Spleen (tissue), 11 donors: ENCODE measurements at regions not wholly inside any gene's neighbourhood (a gene's known extent, or its start where the extent isn't known, plus 50 kb on each side); places are given as distances from the start of the nearest gene placed in this dataset.

Source experiments
- DNase-seq: peaks from one replicate; pipeline ENCODE4 v3.0.0-alpha.2; 2020
- H3K27ac ChIP-seq, 8 donors: fragments of 200-600 bp; sonication (generic) in 7 of 8; 1 replicate in 4 of 8; 2 replicates in 4 of 8; pipeline versions ENCODE4 v1.5.0 to v1.8.0; 2016 to 2021; ENCODE audit warnings: inconsistent platforms in 4 of 8, mild to moderate bottlenecking in 4 of 8, moderate library complexity in 1 of 8
- H3K27me3 ChIP-seq, 7 donors: fragments of 200-600 bp; sonication (generic) in 6 of 7; replicated peaks in 1 of 7; 1 replicate in 4 of 7; 2 replicates in 3 of 7; pipeline versions ENCODE4 v1.5.0 to v1.8.0; 2016 to 2021; ENCODE audit warnings: inconsistent platforms in 3 of 7, mild to moderate bottlenecking in 1 of 7
- H3K36me3 ChIP-seq, 6 donors: fragments of 200-600 bp; sonication (generic) in 5 of 6; 1 replicate in 4 of 6; 2 replicates in 2 of 6; pipeline versions ENCODE4 v1.5.0 to v1.8.0; 2016 to 2021; ENCODE audit warnings: inconsistent platforms in 2 of 6
- H3K4me1 ChIP-seq, 6 donors: fragments of 200-600 bp; sonication (generic) in 5 of 6; 1 replicate in 3 of 6; 2 replicates in 3 of 6; pipeline versions ENCODE4 v1.5.0 to v1.8.0; 2016 to 2021; ENCODE audit warnings: inconsistent platforms in 3 of 6
- H3K4me3 ChIP-seq, 8 donors: fragments of 200-600 bp; sonication (generic) in 7 of 8; 1 replicate in 4 of 8; 2 replicates in 4 of 8; pipeline versions ENCODE4 v1.5.0 to v1.8.0; 2016 to 2021; ENCODE audit warnings: inconsistent platforms in 4 of 8, mild to moderate bottlenecking in 4 of 8, moderate library complexity in 2 of 8
- H3K9me3 ChIP-seq, 8 donors: fragments of 200-600 bp; sonication (generic) in 7 of 8; 1 replicate in 4 of 8; 2 replicates in 4 of 8; pipeline versions ENCODE4 v1.5.0 to v1.8.0; 2016 to 2021; ENCODE audit warnings: inconsistent platforms in 4 of 8
- POLR2A ChIP-seq, 3 donors: fragments of 450-650 bp; IDR thresholded peaks; one replicate each; pipeline ENCODE4 v1.5.1; 2017; ENCODE audit warnings: antibody characterized with exemption in 3 of 3, mild to moderate bottlenecking in 1 of 3
- POLR2AphosphoS5 ChIP-seq, 3 donors: sonication (generic); formaldehyde crosslinking; IDR thresholded peaks; one replicate each; pipeline ENCODE4 v1.5.1; 2017; ENCODE audit warnings: antibody characterized with exemption in 3 of 3
- WGBS, 5 donors: extraction: QIAGEN DNeasy Blood & Tissue Kit in 3 of 5; methylation state at CpG; one replicate each; pipeline versions ENCODE4 v1.1.5 to v1.1.7; 2013 to 2018; 5-methylcytosine and 5-hydroxymethylcytosine counted together
- intact Hi-C: fragments of 100-400 bp; cut with DNase I; formaldehyde crosslinking; loops from one replicate; pipeline ENCODE4 v1.15.0; 2023; ENCODE audit warnings: low total_unique reads
- TF ChIP-seq, protein P1 (sequence below), 11 experiments: fragments of 200-600 bp in 7 of 11; fragments of 450-650 bp in 4 of 11; sonication (generic) in 4 of 11; IDR thresholded peaks in 8 of 11; conservative IDR thresholded peaks in 3 of 11; 1 replicate in 7 of 11; 2 replicates in 4 of 11; pipeline versions ENCODE4 v1.4.0 to v1.8.0; 2016 to 2021; ENCODE audit warnings: antibody characterized with exemption in 11 of 11, inconsistent platforms in 4 of 11, mild to moderate bottlenecking in 1 of 11
- donor health status: healthy with polysubstance abuse.
- donor health status: DM: no; HTN: no; CAD: no; lungs with moderate emphysema.
- donor health status: DM: no; HTN: no; CAD: no.
- donor health status: Bipolar disorder and iron deficiency.
- donor health status: healthy.
- donor health status: DM: no; HTN: no; CAD: no.
- donor health status: DM: yes; HTN: yes; CAD: no.

DNA sequence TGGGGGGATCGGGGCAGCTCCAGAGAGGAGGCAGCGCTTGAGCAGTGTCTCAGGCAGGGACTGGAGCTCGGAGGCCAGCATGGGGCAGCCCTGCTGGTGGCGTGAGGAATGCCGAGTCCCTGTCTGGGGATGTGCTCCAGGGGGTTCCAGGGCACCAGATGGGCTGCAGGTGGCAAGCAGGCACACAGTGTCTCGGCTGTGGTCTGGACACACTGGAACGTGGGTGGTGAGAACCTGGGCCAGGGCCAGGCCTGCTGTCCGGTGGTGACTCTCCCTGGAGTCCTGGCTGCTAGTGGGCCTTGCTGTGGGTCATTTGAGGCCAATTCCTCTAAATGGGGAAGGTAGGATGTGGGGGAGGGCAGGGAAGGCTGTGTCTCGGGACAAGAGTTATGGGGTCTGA is 199.4 kb upstream of the RTL1 start:
- peaks cover 0 to 6% (median 0%) of the 10 kb centered on the region in 7 donors for H3K27me3 ChIP-seq
- no peak overlapping the region for H3K27ac ChIP-seq
- intact Hi-C loops = no loop called here
- H3K4me1 ChIP-seq = peaks cover 0 to 3% (median 0%) of the 10 kb centered on the region in 6 donors
- peak; percentile 56 for DNase-seq
- no peak overlapping the region for H3K4me3 ChIP-seq
- TF ChIP-seq POLR2A (IDR thresholded peaks at IDR 0.05) = no peak
- TF ChIP-seq POLR2AphosphoS5 (IDR thresholded peaks at IDR 0.05) = no peak
- TF ChIP-seq, protein P1, sequence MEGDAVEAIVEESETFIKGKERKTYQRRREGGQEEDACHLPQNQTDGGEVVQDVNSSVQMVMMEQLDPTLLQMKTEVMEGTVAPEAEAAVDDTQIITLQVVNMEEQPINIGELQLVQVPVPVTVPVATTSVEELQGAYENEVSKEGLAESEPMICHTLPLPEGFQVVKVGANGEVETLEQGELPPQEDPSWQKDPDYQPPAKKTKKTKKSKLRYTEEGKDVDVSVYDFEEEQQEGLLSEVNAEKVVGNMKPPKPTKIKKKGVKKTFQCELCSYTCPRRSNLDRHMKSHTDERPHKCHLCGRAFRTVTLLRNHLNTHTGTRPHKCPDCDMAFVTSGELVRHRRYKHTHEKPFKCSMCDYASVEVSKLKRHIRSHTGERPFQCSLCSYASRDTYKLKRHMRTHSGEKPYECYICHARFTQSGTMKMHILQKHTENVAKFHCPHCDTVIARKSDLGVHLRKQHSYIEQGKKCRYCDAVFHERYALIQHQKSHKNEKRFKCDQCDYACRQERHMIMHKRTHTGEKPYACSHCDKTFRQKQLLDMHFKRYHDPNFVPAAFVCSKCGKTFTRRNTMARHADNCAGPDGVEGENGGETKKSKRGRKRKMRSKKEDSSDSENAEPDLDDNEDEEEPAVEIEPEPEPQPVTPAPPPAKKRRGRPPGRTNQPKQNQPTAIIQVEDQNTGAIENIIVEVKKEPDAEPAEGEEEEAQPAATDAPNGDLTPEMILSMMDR (IDR thresholded peaks at IDR 0.05 in 8 of 11, conservative IDR thresholded peaks at IDR 0.05 in 3 of 11) = no peak
- peaks cover 0 to 21% (median 11%) of the 10 kb centered on the region in 8 donors for H3K9me3 ChIP-seq
- H3K36me3 ChIP-seq = no peaks in the 10 kb centered on the region
- 81 to 93% (median 86%) methylated on average over 6 to 9 of the region's 9 CpGs for WGBS, 5 donors

DNA sequence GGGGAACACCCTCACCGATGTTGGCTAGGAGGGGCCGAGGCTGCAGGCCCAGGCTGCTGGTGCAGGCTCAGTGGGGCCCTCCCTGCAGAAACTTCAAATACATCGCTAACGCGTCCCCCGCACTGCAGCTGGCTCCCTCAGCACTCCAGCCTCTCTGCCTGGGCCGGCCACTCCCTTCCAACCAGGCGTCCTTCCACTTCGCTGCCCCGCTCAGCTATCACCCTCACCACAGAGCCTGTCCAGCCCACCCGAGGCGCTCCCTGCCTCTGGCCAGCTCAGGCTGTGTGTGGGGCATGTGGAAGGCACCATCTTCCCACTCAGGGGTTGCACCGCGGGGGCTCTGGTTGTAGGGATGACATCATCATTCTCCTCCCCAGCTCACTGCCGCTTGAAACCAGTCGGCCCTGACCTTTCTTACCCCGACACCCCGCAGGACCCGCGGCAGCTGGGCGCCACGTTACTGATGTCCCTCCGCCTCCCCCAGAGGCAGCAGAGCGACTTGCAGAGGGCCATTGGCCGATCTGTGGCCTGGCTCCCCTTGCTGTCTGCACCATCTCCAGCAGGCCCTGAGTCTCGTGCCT is 199.9 kb upstream of the RTL1 start:
- Histone ChIP-seq H3K4me3 (no peak overlapping the region), H3K4me1 (peaks cover 0 to 3% (median 0%) of the 10 kb centered on the region in 6 donors), H3K27ac (no peak overlapping the region), H3K27me3 (peaks cover 0 to 6% (median 0%) of the 10 kb centered on the region in 7 donors), H3K9me3 (peaks cover 0 to 21% (median 11%) of the 10 kb centered on the region in 8 donors), H3K36me3 (no peaks in the 10 kb centered on the region)
- DNase-seq = peak; percentile 67
- TF ChIP-seq, protein P1 (IDR thresholded peaks at IDR 0.05 in 8 of 11, conservative IDR thresholded peaks at IDR 0.05 in 3 of 11) = no peak
- TF ChIP-seq POLR2A (IDR thresholded peaks at IDR 0.05) (no peak), POLR2AphosphoS5 (IDR thresholded peaks at IDR 0.05) (no peak)
- intact Hi-C loops = no loop called here
- WGBS, 5 donors = 86 to 89% (median 87%) methylated on average over 26 of the region's 26 CpGs

DNA sequence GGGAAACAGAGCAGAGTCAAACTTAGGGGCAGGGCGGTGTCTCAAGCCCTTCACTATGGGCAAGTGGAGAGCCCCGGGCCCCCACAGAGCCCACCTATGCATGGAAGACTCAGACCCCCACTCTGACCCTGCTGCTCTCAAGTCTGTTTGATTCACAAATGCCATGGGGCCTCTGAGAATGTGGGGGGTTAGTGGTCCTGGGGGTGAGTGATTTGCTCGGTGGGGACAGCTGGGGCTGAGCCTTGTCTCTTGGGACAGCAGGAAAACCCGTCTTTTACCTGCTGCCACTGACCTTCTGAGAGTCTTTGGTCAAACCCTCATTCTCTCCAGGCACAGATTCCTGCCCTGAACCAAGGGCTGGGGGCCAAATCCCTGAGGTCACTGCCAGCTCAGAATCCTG is 201.0 kb upstream of the RTL1 start:
- Histone ChIP-seq H3K4me1 (no peaks in the 10 kb centered on the region), H3K9me3 (peaks cover 0 to 19% (median 11%) of the 10 kb centered on the region in 8 donors), H3K27ac (no peak overlapping the region), H3K4me3 (no peak overlapping the region), H3K36me3 (no peaks in the 10 kb centered on the region), H3K27me3 (peaks cover 0 to 6% (median 0%) of the 10 kb centered on the region in 7 donors)
- 71 to 89% (median 84%) methylated on average over 4 of the region's 4 CpGs for WGBS, 5 donors
- intact Hi-C loops = no loop called here
- no peak for TF ChIP-seq POLR2AphosphoS5 (IDR thresholded peaks at IDR 0.05)
- TF ChIP-seq, protein P1 (IDR thresholded peaks at IDR 0.05 in 8 of 11, conservative IDR thresholded peaks at IDR 0.05 in 3 of 11) = no peak
- no peak for DNase-seq

DNA sequence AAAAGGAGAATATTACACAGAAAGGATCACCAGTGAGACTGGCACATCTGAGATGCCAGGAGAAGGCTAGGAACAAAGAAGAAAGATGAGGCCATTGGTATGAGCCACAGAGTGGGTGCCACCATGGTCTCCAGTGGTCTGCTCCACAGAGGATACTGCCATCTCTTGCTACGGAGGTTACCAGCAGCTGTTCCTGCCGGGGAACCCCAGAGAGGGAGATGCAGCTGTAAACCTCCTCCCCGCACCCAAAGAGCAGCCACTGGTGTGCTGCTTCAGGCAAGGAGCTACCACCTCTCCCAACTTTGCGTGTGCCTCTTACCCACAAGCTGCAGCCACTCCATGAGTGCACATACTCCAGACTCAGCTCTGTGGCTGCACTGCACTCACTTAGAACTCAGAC is 201.5 kb upstream of the RTL1 start:
- Histone ChIP-seq H3K27ac (no peak overlapping the region), H3K4me1 (no peaks in the 10 kb centered on the region), H3K4me3 (no peak overlapping the region), H3K27me3 (peaks cover 0 to 6% (median 0%) of the 10 kb centered on the region in 7 donors), H3K36me3 (no peaks in the 10 kb centered on the region), H3K9me3 (peaks cover 0 to 14% (median 5%) of the 10 kb centered on the region in 8 donors)
- peak; percentile 44 for DNase-seq
- intact Hi-C loops = no loop called here
- WGBS, 5 donors = 81 to 94% (median 94%) methylated on average over 3 to 4 of the region's 4 CpGs
- TF ChIP-seq POLR2AphosphoS5 (IDR thresholded peaks at IDR 0.05) (no peak), POLR2A (IDR thresholded peaks at IDR 0.05) (no peak)
- TF ChIP-seq, protein P1 (IDR thresholded peaks at IDR 0.05 in 8 of 11, conservative IDR thresholded peaks at IDR 0.05 in 3 of 11) = no peak
